ENCODE measurements at regions not wholly inside any gene's neighbourhood (a gene's known extent, or its start where the extent isn't known, plus 50 kb on each side); places are given as distances from the start of the nearest gene placed in this dataset.
"Not testable (repeated sequence)": the region's sequence is repeated elsewhere in the genome, so short reads cannot be mapped to it uniquely, and the experiment has no call there.

DNA sequence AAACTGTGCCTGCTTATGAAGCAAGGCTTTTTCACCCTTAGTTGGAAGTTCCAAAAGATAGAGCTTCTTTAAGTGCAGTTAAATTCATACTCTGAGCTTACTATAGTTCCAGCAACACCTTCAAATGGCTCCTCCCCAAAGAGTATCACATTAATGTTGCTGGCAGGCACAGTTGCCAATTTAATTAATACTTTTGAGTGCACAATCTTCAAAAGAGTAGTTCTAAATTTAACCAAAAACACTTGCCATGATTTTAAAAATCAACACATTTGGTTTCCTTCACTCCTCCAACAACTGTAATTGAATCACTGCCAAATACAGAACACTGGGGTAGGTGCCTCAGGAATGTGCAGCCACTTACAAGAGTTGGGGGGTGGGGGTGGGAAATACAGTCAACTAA, 150.6 kb upstream of the UBE2E3 start:
- Histone ChIP-seq H3K27me3 (no peaks in the 10 kb centered on the region), H3K9me3 (no peaks in the 10 kb centered on the region), H3K4me3 (no peak overlapping the region), H3K27ac (no peak overlapping the region), H3K36me3 (no peaks in the 10 kb centered on the region), H3K4me1 (no peaks in the 10 kb centered on the region)
- DNase-seq = no peak
- TF ChIP-seq, protein P1, sequence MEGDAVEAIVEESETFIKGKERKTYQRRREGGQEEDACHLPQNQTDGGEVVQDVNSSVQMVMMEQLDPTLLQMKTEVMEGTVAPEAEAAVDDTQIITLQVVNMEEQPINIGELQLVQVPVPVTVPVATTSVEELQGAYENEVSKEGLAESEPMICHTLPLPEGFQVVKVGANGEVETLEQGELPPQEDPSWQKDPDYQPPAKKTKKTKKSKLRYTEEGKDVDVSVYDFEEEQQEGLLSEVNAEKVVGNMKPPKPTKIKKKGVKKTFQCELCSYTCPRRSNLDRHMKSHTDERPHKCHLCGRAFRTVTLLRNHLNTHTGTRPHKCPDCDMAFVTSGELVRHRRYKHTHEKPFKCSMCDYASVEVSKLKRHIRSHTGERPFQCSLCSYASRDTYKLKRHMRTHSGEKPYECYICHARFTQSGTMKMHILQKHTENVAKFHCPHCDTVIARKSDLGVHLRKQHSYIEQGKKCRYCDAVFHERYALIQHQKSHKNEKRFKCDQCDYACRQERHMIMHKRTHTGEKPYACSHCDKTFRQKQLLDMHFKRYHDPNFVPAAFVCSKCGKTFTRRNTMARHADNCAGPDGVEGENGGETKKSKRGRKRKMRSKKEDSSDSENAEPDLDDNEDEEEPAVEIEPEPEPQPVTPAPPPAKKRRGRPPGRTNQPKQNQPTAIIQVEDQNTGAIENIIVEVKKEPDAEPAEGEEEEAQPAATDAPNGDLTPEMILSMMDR (IDR thresholded peaks at IDR 0.05) = no peak
- no peak for TF ChIP-seq POLR2A (IDR thresholded peaks at IDR 0.05)

DNA sequence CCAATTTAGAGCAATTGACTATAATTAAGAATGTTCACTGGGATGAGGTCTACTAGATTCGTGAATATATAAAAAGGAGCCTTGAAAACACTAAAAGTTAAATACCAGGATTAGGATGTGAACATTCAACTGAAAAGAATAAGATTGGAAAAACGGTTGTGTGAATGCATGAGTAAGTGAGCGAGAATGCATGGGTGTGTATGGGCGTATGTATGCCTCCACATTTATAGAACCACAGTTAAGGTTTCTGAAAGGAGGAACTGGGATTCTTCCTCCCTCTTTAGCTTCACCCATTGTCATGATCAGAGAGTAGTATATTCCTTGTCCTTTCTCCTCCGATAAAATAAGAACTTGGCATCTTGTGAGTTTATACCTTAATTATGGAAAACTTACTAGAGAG, 151.1 kb upstream of the UBE2E3 start:
- no peak overlapping the region for H3K27ac ChIP-seq
- DNase-seq = no peak

DNA sequence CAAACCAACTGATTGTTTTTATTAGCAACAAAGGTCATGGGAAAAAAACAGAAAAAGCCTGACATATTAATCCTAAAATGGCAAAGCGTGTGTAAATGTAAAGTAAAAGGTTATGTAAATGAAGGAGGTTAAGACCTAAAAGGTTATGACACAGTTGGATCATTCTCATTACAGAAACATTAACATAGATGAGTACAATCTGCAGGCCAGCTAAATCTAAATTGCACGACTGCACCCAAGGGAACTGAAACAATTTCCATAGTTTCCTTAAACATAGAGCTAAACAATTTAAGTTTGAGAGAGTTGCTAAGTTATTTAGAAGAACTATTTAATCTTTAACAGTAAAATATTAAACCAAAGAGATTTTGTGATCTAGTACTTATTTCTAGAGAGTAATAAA, 151.6 kb upstream of the UBE2E3 start:
- no peaks in the 10 kb centered on the region for H3K27me3 ChIP-seq
- no peak overlapping the region for H3K27ac ChIP-seq
- no peaks in the 10 kb centered on the region for H3K4me1 ChIP-seq
- H3K36me3 ChIP-seq = no peaks in the 10 kb centered on the region
- no peaks in the 10 kb centered on the region for H3K9me3 ChIP-seq
- TF ChIP-seq, protein P1 (IDR thresholded peaks at IDR 0.05) = no peak
- no peak for TF ChIP-seq POLR2A (IDR thresholded peaks at IDR 0.05)
- no peak for DNase-seq
- H3K4me3 ChIP-seq = no peak overlapping the region

More for the DNA sequence above, 151.1 kb upstream of the UBE2E3 start:
- TF ChIP-seq, protein P1 (IDR thresholded peaks at IDR 0.05) = no peak
- no peak for TF ChIP-seq POLR2A (IDR thresholded peaks at IDR 0.05)
- no peaks in the 10 kb centered on the region for H3K9me3 ChIP-seq
- no peaks in the 10 kb centered on the region for H3K27me3 ChIP-seq
- H3K36me3 ChIP-seq = no peaks in the 10 kb centered on the region
- H3K4me3 ChIP-seq = no peak overlapping the region
- no peaks in the 10 kb centered on the region for H3K4me1 ChIP-seq

DNA sequence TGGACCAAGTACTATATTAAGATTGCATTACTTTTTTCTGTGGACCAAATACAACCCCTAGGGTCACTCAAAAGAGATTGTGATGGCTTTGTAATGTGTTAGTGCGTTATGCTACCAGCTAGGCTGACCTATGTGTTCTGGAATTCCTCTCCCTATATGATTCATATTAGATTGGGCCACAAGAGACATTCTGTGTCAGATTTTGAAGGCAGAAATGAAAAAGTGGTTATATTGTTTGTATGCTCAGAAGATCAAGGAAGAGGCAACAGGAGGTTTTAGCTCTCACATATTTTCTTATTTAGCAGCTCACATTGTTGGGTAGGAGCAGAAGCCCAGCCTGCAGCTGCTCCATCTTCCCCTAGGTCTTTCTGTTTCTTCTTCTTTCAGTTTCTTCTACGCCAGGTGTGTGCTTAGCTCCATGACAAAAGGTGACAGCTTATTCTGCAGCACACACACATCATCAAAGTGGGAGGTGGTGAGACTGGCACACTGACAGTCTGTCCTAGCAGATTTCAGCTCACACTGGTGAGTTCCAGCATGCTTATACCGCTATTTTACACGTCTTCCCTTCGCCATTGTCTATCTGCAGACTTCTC, 156.8 kb upstream of the UBE2E3 start:
- no peak for TF ChIP-seq POLR2A (IDR thresholded peaks at IDR 0.05)
- TF ChIP-seq, protein P1 (IDR thresholded peaks at IDR 0.05) = no peak
- Histone ChIP-seq H3K4me1 (no peaks in the 10 kb centered on the region), H3K27ac (no peak overlapping the region), H3K4me3 (no peak overlapping the region), H3K27me3 (no peaks in the 10 kb centered on the region), H3K9me3 (no peaks in the 10 kb centered on the region), H3K36me3 (no peaks in the 10 kb centered on the region)
- DNase-seq = no peak

DNA sequence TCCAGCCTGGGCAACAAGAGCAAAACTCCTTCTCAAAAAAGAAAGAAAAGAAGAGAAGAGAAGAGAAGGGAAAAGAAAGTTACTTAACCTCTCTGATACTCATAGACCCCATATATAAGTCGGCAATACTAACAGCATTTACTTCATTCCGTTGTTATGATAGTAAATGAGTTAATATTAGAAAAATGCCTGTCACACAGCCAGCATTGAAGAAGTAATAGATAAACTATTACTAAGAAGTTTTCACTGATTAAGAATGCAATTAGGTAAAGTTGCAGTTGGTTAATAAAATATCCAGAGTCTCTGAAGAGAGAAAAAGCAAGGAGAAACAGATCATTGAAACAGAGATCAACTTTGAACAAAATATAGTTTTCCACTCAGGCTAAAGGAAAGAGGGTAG, 161.3 kb upstream of the UBE2E3 start:
- no peak overlapping the region for H3K27ac ChIP-seq
- H3K4me3 ChIP-seq = no peak overlapping the region
- no peak for TF ChIP-seq POLR2A (IDR thresholded peaks at IDR 0.05)
- TF ChIP-seq, protein P1 (IDR thresholded peaks at IDR 0.05) = no peak
- no peak for DNase-seq
- H3K9me3 ChIP-seq = no peaks in the 10 kb centered on the region
- no peaks in the 10 kb centered on the region for H3K36me3 ChIP-seq
- no peaks in the 10 kb centered on the region for H3K4me1 ChIP-seq
- no peaks in the 10 kb centered on the region for H3K27me3 ChIP-seq

DNA sequence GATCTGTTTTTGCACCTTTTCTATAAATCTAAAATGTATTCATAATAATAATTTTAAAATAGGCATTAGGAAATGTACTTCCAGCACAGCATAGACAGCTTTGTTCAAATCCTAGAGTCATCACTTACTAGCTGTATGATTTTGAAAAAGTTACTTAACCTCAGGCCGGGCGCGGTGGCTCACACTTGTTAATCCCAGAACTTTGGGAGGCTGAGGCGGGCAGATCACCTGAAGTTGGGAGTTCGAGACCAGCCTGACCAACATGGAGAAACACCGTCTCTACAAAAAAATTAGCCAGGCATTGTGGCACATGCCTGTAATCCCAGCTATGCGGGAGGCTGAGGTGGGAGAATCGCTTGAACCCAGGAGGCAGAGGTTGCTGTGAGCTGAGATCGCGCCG, 161.7 kb upstream of the UBE2E3 start:
- DNase-seq = not testable (repeated sequence)

More for the DNA sequence above, 161.7 kb upstream of the UBE2E3 start:
- H3K36me3 ChIP-seq, H3K27me3 ChIP-seq, H3K27ac ChIP-seq, H3K4me1 ChIP-seq, H3K4me3 ChIP-seq, H3K9me3 ChIP-seq: not testable (repeated sequence)

Data from Peyer's patch (tissue), 4 donors.